H9 (cell line): ENCODE measurements at regions not wholly inside any gene's neighbourhood (a gene's known extent, or its start where the extent isn't known, plus 50 kb on each side); places are given as distances from the start of the nearest gene placed in this dataset.

Source experiments
- DNase-seq: peaks from one replicate; pipeline ENCODE4 v3.0.0-alpha.2; 2017
- H2AFZ ChIP-seq: one replicate; pipeline ENCODE4 v1.6.1; 2013; ENCODE audit warnings: mild to moderate bottlenecking, low read length, control low read depth, moderate library complexity
- H2AK5ac ChIP-seq: 2 replicates; pipeline ENCODE4 v1.6.1; 2013; ENCODE audit warnings: low read length, control low read depth, mixed read lengths; ENCODE audit not compliant: insufficient read length
- H2BK120ac ChIP-seq: one replicate; pipeline ENCODE4 v1.6.1; 2013; ENCODE audit warnings: low read depth, mild to moderate bottlenecking, low read length, control low read depth, inconsistent platforms; ENCODE audit not compliant: poor library complexity, severe bottlenecking
- H2BK12ac ChIP-seq: 2 replicates; pipeline ENCODE4 v1.6.1; 2013; ENCODE audit warnings: low read length, control low read depth, mixed read lengths, low read depth; ENCODE audit not compliant: insufficient read length
- H2BK15ac ChIP-seq: 2 replicates; pipeline ENCODE4 v1.6.1; 2013; ENCODE audit warnings: low read depth, low read length, control low read depth
- H2BK20ac ChIP-seq: one replicate; pipeline ENCODE4 v1.6.1; 2013; ENCODE audit warnings: low read depth, mild to moderate bottlenecking, low read length, control low read depth, inconsistent platforms; ENCODE audit not compliant: poor library complexity, severe bottlenecking
- H2BK5ac ChIP-seq: 2 replicates; pipeline ENCODE4 v1.6.1; 2013; ENCODE audit warnings: low read length, control low read depth, mixed read lengths; ENCODE audit not compliant: insufficient read length
- H3K14ac ChIP-seq: 2 replicates; pipeline ENCODE4 v1.6.1; 2013; ENCODE audit warnings: low read length, control low read depth; ENCODE audit not compliant: insufficient read depth
- H3K18ac ChIP-seq: 2 replicates; pipeline ENCODE4 v1.6.1; 2013; ENCODE audit warnings: low read depth, mild to moderate bottlenecking, mixed read lengths, low read length, control low read depth; ENCODE audit not compliant: insufficient read length
- H3K23ac ChIP-seq: 2 replicates; pipeline ENCODE4 v1.6.1; 2013; ENCODE audit warnings: low read length, control low read depth, mixed read lengths, low read depth; ENCODE audit not compliant: insufficient read length
- H3K23me2 ChIP-seq: 2 replicates; pipeline ENCODE4 v1.6.1; 2013; ENCODE audit warnings: low read depth, mild to moderate bottlenecking, mixed read lengths, low read length, control low read depth; ENCODE audit not compliant: insufficient read length, poor library complexity, severe bottlenecking
- H3K27ac ChIP-seq: 2 replicates; pipeline ENCODE4 v1.5.1; 2013; ENCODE audit warnings: low read length, control low read depth, mixed read lengths, low read depth; ENCODE audit not compliant: insufficient read length
- H3K27me3 ChIP-seq: 2 replicates; pipeline ENCODE4 v1.6.1; 2013; ENCODE audit warnings: low read length, control low read depth, inconsistent platforms; ENCODE audit not compliant: insufficient read depth
- H3K4ac ChIP-seq: 2 replicates; pipeline ENCODE4 v1.6.1; 2013; ENCODE audit warnings: low read depth, mild to moderate bottlenecking, control low read depth, inconsistent platforms, low read length, moderate library complexity
- H3K4me1 ChIP-seq: 2 replicates; pipeline ENCODE4 v1.6.1; 2013; ENCODE audit warnings: low read length, control low read depth, inconsistent platforms; ENCODE audit not compliant: insufficient read depth
- H3K4me2 ChIP-seq: 2 replicates; pipeline ENCODE4 v1.6.1; 2013; ENCODE audit warnings: low read length, control low read depth, mixed read lengths; ENCODE audit not compliant: insufficient read length, insufficient read depth
- H3K56ac ChIP-seq: 2 replicates; pipeline ENCODE4 v1.6.1; 2013; ENCODE audit warnings: low read depth, mild to moderate bottlenecking, mixed read lengths, low read length, control low read depth; ENCODE audit not compliant: insufficient read length
- H3K79me1 ChIP-seq: 2 replicates; pipeline ENCODE4 v1.6.1; 2013; ENCODE audit warnings: low read depth, mild to moderate bottlenecking, moderate library complexity, low read length, control low read depth, inconsistent platforms; ENCODE audit not compliant: insufficient read depth, poor library complexity, severe bottlenecking
- H3K79me2 ChIP-seq: 2 replicates; pipeline ENCODE4 v1.6.1; 2013; ENCODE audit warnings: low read length, control low read depth, inconsistent platforms; ENCODE audit not compliant: insufficient read depth
- H3K9ac ChIP-seq: 2 replicates; pipeline ENCODE4 v1.6.1; 2013; ENCODE audit warnings: low read length, control low read depth, mixed read lengths; ENCODE audit not compliant: insufficient read length; ENCODE audit errors: extremely low read depth
- H3K9me3 ChIP-seq: one replicate; pipeline ENCODE4 v1.6.1; 2013; ENCODE audit warnings: low read depth, low read length, inconsistent platforms; ENCODE audit not compliant: control insufficient read depth
- H3T11ph ChIP-seq: one replicate; pipeline ENCODE4 v1.6.1; 2013; ENCODE audit warnings: mild to moderate bottlenecking, low read length, control low read depth, inconsistent platforms
- H4K20me1 ChIP-seq: one replicate; pipeline ENCODE4 v1.6.1; 2013; ENCODE audit not compliant: control insufficient read depth, insufficient read length, insufficient read depth
- H4K5ac ChIP-seq: 2 replicates; pipeline ENCODE4 v1.6.1; 2013; ENCODE audit warnings: low read depth, mild to moderate bottlenecking, mixed read lengths, low read length, control low read depth; ENCODE audit not compliant: insufficient read length
- H4K8ac ChIP-seq: replicated peaks from 2 replicates; pipeline ENCODE4 v1.6.1; 2013; ENCODE audit warnings: low read length, control low read depth, mixed read lengths, low read depth; ENCODE audit not compliant: insufficient read length
- H4K91ac ChIP-seq: 2 replicates; pipeline ENCODE4 v1.6.1; 2013; ENCODE audit warnings: low read depth, mild to moderate bottlenecking, moderate library complexity, mixed read lengths, low read length, control low read depth; ENCODE audit not compliant: insufficient read length
- H3K27ac Mint-ChIP-seq, 3 experiments: 2 replicates in 2 of 3; 3 replicates in 1 of 3; pipeline ENCODE4 v1.8.0; 2020 to 2021; ENCODE audit warnings: mixed read lengths in 3 of 3, mild to moderate bottlenecking in 1 of 3, moderate library complexity in 1 of 3
- H3K27me3 Mint-ChIP-seq: 2 replicates; pipeline ENCODE4 v1.8.0; 2021; ENCODE audit warnings: low read depth, mild to moderate bottlenecking, moderate library complexity, mixed read lengths
- H3K36me3 Mint-ChIP-seq, 3 experiments: 2 replicates in 2 of 3; 3 replicates in 1 of 3; pipeline ENCODE4 v1.8.0; 2020 to 2021; ENCODE audit warnings: low read depth in 3 of 3, mixed read lengths in 3 of 3; ENCODE audit not compliant: insufficient read depth in 1 of 3
- H3K4me1 Mint-ChIP-seq, 2 experiments: 2 replicates each; pipeline ENCODE4 v1.8.0; 2020; ENCODE audit warnings: mixed read lengths in 2 of 2
- H3K4me3 Mint-ChIP-seq, 2 experiments: 2 replicates in 1 of 2; 3 replicates in 1 of 2; pipeline ENCODE4 v1.8.0; 2020 to 2021; ENCODE audit warnings: mild to moderate bottlenecking in 2 of 2, mixed read lengths in 2 of 2, moderate library complexity in 1 of 2
- H3K9me3 Mint-ChIP-seq, 2 experiments: 2 replicates in 1 of 2; 3 replicates in 1 of 2; pipeline ENCODE4 v1.8.0; 2020; ENCODE audit warnings: mild to moderate bottlenecking in 2 of 2, mixed read lengths in 2 of 2, moderate library complexity in 1 of 2
- CTCF ChIP-seq: fragments of 200-600 bp; sonication (generic); conservative IDR thresholded peaks from 3 replicates; pipeline ENCODE4 v1.8.0; 2021; ENCODE audit warnings: antibody characterized with exemption, mild to moderate bottlenecking
- WGBS: extraction: QIAGEN DNeasy Blood & Tissue Kit; methylation state at CpG from one replicate; pipeline ENCODE4 v1.1.7; 2013; ENCODE audit warnings: missing lambda C conversion rate, low lambda C conversion rate, mixed read lengths; ENCODE audit not compliant: insufficient read length; ENCODE audit errors: extremely low coverage; 5-methylcytosine and 5-hydroxymethylcytosine counted together

- Histone ChIP-seq H4K5ac (no peak overlapping the region), H3K27me3 (no peaks in the 10 kb centered on the region), H3T11ph (no peak overlapping the region), H3K23ac (no peak overlapping the region), H3K14ac (no peak overlapping the region), H3K9ac (no peak overlapping the region), H2BK120ac (no peak overlapping the region), H4K91ac (no peak overlapping the region), H2BK15ac (no peak overlapping the region), H3K79me1 (no peaks in the 10 kb centered on the region), H2BK12ac (no peak overlapping the region), H3K79me2 (no peaks in the 10 kb centered on the region), H2AFZ (no peak overlapping the region), H3K9me3 (no peaks in the 10 kb centered on the region), H3K23me2 (no peaks in the 10 kb centered on the region), H3K4me1 (no peaks in the 10 kb centered on the region), H3K27ac (no peak overlapping the region), H3K56ac (no peak overlapping the region), H2BK5ac (no peak overlapping the region), H2BK20ac (no peak overlapping the region), H3K4me2 (no peak overlapping the region), H2AK5ac (no peak overlapping the region), H4K20me1 (no peaks in the 10 kb centered on the region), H4K8ac (no peak overlapping the region), H3K4ac (no peak overlapping the region), H3K18ac (no peak overlapping the region)
- Mint-ChIP-seq H3K27me3 (no peaks in the 10 kb centered on the region), H3K9me3 (no peaks in the 10 kb centered on the region), H3K36me3 (no peaks in the 10 kb centered on the region), H3K4me1 (peaks cover 5 to 9% of the 10 kb centered on the region in 2 experiments), H3K27ac (no peak overlapping the region), H3K4me3 (no peak overlapping the region)
- TF ChIP-seq CTCF, result no peak
- no CpG with 5 or more reads among the region's 4 CpGs for WGBS
- DNase-seq, result no peak
Measured at GRCh38 chr4:107253090-107253489, 217.0 kb upstream of the DKK2 start.
